NCI-H524 treated with DMSO at 0.1 percent for 48 hours (cell line): ENCODE measurements at regions not wholly inside any gene's neighbourhood (a gene's known extent, or its start where the extent isn't known, plus 50 kb on each side); places are given as distances from the start of the nearest gene placed in this dataset.

ENCODE experiments used
- DNase-seq: peaks from one replicate; lab custom pipeline; 2025; lab: John Stamatoyannopoulos, UW

DNA sequence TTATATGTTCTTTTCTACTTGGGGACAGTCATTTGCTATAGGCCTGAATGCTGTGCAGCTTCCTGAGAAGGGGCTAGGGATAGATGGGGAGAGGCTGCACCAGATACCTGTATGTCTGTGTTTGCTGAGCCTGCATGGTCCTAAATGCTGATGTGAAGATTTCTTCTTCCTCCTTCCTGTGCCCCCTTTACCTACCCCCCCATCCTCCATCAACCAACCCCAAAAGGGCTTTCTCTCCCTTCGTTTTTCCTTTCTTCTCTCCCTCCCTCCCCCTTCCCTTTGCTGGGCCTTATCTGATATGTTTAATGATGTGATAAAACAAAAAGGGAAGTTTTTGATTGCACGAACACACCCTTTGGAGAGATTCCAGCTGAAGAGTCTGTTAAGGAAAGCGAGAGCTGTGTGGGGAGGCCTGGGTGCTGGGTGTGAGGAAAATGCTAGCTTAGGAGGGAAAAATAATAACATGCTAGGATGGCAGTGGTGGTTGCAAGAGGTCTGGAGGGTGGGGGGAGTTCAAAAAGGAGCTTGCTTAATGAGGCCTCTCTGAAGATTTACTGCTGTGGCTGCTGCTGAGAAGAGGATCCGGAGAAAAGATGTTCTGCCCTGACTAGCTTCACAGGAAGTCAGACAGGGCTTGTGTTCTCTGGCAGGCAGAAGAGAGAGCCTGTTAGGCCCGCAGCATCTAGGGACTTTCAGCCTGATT lies 101.8 kb downstream of the SAMD9 start:
- no peak for DNase-seq

DNA sequence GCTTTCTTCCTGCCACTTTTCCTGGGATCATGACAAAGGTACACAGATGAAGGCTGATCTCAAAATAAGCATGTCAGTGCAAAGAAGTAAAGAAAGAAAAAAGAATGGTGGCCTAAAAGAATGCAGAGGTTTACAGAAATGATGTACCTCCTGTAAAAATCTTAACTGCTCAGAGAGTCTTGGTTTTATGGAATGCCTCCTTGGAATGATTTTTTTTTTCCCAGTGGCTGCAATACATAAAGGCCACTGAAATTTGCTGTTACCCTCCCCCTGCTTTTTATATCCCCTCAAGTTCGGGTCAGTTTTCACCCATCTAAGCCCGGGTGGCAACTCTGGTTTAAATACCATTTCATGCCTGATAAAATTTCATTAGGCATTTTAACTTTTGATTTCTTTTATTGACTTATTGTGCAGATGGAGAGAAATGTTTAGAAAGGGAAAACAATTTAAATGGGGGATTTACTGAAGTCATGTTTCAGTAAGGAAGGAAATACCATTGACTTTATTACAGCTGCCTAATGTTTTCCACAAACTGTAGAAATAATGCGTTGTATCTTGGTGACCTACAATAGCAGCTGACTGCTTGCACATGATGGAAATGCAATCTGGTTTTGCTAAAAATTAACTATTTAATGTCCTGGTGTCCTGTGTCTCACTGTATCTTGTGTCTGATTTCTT lies 102.5 kb downstream of the SAMD9 start:
- peak; percentile 73 for DNase-seq

DNA sequence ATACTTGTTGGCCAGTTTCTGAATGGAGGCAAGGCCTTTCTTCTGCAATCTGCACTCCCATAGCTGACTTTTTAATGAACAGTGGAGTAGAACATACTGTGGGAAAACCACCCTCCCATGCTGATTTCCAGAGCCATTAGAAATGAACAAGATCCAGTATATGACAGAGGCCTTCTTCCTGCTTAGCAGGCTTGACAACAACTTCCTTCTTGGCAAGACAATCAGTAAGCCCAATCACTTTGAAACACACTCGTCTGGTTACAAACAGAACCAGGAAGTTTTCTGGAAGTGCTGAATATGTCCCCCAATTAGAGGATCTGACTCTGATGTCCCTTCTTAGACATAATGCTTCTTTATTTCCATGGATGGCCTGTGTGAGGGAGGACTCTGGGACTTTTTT lies 103.4 kb downstream of the SAMD9 start:
- no peak for DNase-seq

GRCh38 chr7:93013446-93014061 lies 104.2 kb downstream of the SAMD9 start:
- no peak for DNase-seq

DNA sequence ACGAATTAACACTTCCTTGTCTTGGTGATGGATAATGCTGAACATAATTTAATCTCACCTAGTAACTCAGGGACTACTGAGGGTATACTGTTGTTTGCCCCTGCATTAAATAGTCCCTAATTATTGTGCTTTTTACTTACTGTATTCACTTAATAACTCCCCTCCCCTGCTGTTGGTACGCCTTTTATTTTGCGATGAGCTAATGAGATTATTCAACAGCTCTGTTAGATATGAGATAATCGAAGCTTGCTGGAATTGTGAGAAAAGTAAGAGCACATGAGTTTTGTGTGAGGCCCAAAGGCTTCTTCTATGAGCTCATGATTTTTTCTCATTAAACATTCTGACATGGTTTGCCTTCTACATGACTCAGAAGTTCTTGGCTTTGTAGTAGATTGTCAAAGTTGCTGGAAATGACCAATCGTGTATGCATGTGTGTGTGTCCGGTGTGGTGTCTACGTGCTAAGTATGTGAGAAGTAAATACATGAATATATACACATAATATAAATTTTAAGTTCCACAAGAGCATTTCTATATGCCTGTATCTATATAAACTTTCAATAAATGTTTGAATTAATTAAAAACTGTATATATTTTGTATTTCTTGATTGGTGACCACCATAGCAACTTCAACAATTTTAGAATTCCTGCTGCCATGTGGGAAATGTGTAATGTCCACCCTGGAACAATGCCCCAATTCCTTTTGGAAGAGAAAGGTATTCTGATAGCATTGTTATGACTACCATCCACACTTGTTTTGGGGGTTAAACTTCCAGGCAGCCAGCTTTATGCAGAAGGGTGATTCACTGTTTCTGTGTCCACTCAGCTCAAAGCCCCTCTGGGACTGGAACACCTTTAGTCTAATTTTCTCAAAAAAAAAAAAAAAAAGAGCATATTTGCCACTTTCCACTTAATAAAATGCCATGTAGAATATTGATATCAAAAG lies 106.2 kb downstream of the SAMD9 start:
- no peak for DNase-seq

- DNase-seq: peak; percentile 87
These were observed 108.9 kb downstream of the SAMD9 start for GRCh38 chr7:93008833-93009232.

DNA sequence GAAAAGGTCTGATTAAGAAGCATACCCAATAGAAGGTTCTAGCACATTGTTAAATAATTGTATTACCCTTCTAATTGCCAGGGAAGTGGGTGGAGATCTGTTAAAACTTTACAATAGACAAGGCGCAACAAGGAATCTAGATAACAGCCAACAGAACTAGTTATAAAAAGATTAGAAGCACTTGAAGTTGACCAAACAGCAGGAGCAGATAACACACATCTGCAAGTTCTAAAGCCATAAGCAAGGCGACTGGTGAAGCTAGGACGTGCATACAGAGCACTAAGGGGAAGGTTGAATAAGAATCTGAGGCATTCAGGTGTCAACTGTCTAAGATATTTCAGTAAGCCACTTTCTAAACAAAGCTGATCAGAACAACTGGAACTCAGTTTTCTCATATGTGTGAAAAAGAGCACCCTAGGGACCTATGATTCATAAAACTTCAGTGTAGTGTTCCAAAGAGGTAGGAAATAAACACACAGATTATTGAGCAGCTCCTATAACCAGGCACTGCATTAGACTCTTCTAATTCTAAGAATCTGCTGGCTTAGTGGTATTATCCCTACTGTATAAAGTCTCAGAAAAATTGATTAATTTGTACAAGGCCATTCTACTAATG lies 111.2 kb downstream of the SAMD9 start:
- no peak for DNase-seq

GRCh38 chr7:93004906-93005305 lies 112.9 kb downstream of the SAMD9 start:
- no peak for DNase-seq

GRCh38 chr7:92997719-92998118 lies 120.1 kb downstream of the SAMD9 start:
- DNase-seq: no peak

- DNase-seq: peak; percentile 22
These were observed 120.6 kb downstream of the SAMD9 start for GRCh38 chr7:92997152-92997551.

GRCh38 chr7:92994901-92995300 lies 122.9 kb downstream of the SAMD9 start:
- DNase-seq: no peak

GRCh38 chr7:92992932-92993331 lies 124.8 kb downstream of the SAMD9 start:
- no peak for DNase-seq

DNA sequence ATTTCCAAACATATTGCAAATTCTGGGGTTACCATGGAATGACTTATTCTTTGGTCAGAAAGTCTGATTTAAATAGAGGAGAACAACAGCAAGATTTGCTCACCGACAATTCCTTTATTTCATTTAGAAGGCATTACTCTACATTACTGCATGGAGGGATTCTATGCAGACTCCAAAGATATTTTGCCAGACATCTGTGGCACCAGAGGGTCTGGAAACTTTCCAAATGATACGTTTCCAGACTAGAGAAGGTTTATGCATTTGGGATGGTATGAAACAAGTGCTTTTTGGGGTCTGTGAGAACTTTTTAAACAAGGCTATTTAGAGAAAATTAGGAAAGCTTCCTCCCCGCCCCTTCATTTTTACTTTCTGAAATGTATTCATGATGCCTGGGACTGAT lies 125.3 kb downstream of the SAMD9 start:
- no peak for DNase-seq

DNA sequence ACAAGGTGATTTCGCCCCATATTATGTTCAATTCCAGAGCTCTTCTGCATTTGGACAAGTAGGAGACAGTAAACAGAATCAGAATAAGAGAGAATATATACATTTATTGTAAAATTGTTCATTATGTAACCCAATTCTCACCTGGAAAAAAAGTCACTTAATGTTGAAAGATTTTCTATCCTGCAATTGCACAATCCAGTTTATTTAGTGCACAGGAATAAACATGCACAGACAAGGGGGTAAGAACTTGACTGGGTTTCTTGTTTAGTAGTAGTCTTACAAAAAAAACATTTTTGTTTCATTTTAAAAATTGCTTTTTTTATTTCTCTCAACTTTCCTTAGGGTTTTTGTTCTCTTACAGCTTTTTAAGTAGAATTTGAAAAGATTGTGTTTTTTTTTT lies 126.6 kb downstream of the SAMD9 start:
- no peak for DNase-seq

GRCh38 chr7:92988941-92989545 lies 128.7 kb downstream of the SAMD9 start:
- DNase-seq: no peak

GRCh38 chr7:92988051-92988450 lies 129.7 kb downstream of the SAMD9 start:
- DNase-seq: no peak

- DNase-seq: no peak
These were observed 130.2 kb downstream of the SAMD9 start for GRCh38 chr7:92987538-92987937.

GRCh38 chr7:92987095-92987494 lies 130.7 kb downstream of the SAMD9 start:
- no peak for DNase-seq

- DNase-seq: no peak
These were observed 134.9 kb downstream of the SAMD9 start for GRCh38 chr7:92982928-92983327.

- no peak for DNase-seq
These were observed 140.6 kb upstream of the CDK6 start for GRCh38 chr7:92976931-92977330.

DNA sequence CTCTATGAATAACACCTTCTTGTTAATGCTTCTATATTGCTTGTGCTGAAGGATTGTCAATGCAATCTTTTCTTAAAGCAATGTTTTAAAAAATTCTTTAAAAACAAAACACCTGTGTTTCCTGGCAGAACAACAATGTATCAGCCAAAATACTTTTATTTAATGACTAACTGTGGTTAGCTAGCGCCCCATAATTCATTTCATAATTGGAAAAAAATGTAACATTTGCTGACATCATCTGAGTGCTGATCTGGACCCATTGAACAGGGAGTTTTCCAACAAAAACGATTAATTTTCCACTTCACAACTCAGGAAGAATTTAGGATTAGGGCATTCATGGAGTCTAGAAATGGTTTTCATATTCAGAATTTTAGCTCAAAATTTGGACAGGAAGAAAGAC lies 137.6 kb upstream of the CDK6 start:
- DNase-seq: no peak
